Activated naive CD4-positive, alpha-beta T cell treated with anti-CD3 and anti-CD28 coated beads for 36 hours (primary cell): ENCODE measurements at regions not wholly inside any gene's neighbourhood (a gene's known extent, or its start where the extent isn't known, plus 50 kb on each side); places are given as distances from the start of the nearest gene placed in this dataset.

Experiments
- CTCF ChIA-PET: fragments of 350-600 bp; sonication (Branson Sonifier 250); formaldehyde crosslinking; loops from one replicate; lab custom pipeline; 2021; ENCODE audit warnings: antibody characterized with exemption; lab: Charles Lee
- DNase-seq: peaks from one replicate; pipeline ENCODE4 v3.0.0-alpha.2; 2020
- H3K27ac Mint-ChIP-seq: one replicate; pipeline ENCODE4 v1.8.0; 2021; ENCODE audit warnings: mild to moderate bottlenecking, mixed read lengths
- H3K27me3 Mint-ChIP-seq: one replicate; pipeline ENCODE4 v1.8.0; 2021; ENCODE audit warnings: low read depth, mixed read lengths
- H3K36me3 Mint-ChIP-seq: one replicate; pipeline ENCODE4 v1.8.0; 2021; ENCODE audit warnings: low read depth, mixed read lengths
- H3K4me1 Mint-ChIP-seq: one replicate; pipeline ENCODE4 v1.8.0; 2021; ENCODE audit warnings: low read depth, mixed read lengths
- H3K4me3 Mint-ChIP-seq: one replicate; pipeline ENCODE4 v1.8.0; 2021; ENCODE audit warnings: mild to moderate bottlenecking, moderate library complexity, mixed read lengths
- H3K9me3 Mint-ChIP-seq: one replicate; pipeline ENCODE4 v1.8.0; 2021; ENCODE audit warnings: mixed read lengths
- intact Hi-C: fragments of 100-400 bp; cut with micrococcal nuclease; formaldehyde crosslinking; loops from one replicate; pipeline ENCODE4 v1.15.1; 2023

DNA sequence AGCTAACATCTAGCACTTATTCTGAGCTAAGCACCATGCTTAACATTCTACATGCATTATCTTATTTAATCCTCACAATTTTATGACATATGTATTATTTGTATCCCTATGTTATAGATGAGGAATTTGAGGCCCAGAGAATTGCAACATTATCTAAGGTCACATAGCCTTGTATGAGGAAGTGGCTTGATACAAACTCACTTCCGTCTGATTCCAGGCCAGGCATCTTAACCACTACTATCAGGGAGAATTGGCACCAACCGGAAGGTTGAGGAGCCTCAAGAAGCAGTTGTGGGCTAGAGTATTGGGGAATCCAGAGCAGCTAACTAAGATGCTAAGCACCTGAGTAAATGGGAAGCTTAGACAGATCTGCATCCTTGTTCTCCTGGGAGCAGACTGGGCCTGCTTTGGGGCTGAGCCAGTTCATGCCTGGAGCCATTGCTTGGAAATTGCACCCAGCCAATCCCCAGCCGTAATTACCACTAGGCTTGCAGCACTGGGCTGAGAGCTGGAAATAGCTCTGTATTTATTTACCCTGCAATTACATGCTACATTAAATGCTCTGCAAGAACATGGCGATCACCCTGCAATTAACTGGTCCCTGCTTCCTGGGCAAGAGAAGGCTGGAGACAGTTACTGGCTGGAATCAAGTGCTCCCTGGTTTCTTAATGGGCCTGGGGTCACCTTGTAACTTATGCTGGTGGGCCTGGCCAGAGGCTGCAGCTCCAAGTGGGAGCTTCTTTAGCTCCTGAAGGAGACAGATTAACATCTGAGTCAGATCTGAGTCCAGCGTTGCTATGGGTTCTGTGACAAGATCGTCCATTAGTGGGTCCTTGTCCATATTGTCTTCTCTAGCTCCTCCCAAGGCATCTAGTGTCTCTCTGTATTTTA is 273.1 kb upstream of the CCL2 start:
- Mint-ChIP-seq H3K27ac (no peak overlapping the region), H3K4me1 (no peaks in the 10 kb centered on the region), H3K4me3 (no peak overlapping the region), H3K36me3 (no peaks in the 10 kb centered on the region), H3K9me3 (no peaks in the 10 kb centered on the region), H3K27me3 (no peaks in the 10 kb centered on the region)
- no peak for DNase-seq
- intact Hi-C loops, result no loop called here
- CTCF ChIA-PET, result no interaction called here

DNA sequence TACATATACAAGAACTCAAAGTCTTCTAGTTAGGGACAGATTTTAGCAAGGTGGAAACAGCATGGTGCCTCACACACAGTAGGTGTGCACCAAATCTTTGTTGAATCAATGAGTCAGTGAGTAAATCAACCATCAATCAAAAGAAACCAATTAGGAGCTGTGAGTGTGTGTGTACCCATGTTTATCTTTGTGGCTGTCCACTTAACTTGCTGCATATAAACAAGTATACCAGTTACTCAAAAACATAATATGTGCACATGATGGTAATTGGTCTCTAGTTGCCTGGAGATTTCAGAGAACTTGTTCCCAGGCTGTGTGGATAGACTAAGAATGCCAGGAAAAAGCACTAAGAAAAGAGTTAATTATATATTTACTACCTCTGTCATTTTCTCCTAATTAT is 272.2 kb upstream of the CCL2 start:
- Mint-ChIP-seq H3K27me3 (no peaks in the 10 kb centered on the region), H3K36me3 (no peaks in the 10 kb centered on the region), H3K4me3 (no peak overlapping the region), H3K4me1 (no peaks in the 10 kb centered on the region), H3K27ac (no peak overlapping the region), H3K9me3 (no peaks in the 10 kb centered on the region)
- no peak for DNase-seq
- CTCF ChIA-PET, result no interaction called here
- intact Hi-C loops, result no loop called here

DNA sequence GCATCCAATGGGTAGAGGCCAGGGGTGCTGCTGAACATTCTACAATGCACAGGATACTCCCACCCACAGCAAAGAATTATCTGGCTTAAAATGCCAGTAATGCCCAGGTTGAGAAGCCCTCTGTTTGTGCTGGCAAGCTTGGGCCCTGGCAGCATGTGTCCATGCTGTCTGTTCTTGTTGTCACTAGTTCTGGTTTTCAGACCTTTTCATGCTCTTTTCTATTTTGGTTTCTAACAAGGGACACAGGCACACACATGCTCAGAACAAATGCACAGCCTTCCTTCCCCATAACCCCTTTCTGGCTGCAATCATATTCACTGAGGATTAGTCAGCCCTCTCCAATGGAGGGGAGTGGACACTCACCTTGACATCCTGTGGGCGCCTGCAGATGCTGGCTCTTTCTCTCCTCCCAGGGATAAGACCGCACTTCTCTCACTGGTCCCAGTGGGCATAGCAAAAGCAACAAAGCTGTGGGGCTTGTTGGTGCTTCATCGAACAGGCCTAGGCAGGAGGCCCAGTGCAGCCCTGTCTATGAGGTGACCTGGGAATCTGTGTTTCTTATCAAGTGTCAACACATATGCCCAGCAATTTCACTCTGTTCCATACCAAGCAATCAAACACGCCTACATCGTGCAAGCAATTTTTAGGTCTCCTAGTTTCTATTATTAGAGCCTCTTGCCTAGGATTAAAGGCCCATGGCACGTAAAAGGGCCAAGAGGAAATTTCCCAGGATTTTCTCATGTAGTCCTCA is 271.1 kb upstream of the CCL2 start:
- no peaks in the 10 kb centered on the region for H3K36me3 Mint-ChIP-seq
- H3K27ac Mint-ChIP-seq, result no peak overlapping the region
- intact Hi-C loops, result no loop called here
- H3K4me1 Mint-ChIP-seq, result no peaks in the 10 kb centered on the region
- H3K27me3 Mint-ChIP-seq, result peaks cover 5% of the 10 kb centered on the region
- DNase-seq, result no peak
- H3K4me3 Mint-ChIP-seq, result no peak overlapping the region
- CTCF ChIA-PET, result no interaction called here
- no peaks in the 10 kb centered on the region for H3K9me3 Mint-ChIP-seq

DNA sequence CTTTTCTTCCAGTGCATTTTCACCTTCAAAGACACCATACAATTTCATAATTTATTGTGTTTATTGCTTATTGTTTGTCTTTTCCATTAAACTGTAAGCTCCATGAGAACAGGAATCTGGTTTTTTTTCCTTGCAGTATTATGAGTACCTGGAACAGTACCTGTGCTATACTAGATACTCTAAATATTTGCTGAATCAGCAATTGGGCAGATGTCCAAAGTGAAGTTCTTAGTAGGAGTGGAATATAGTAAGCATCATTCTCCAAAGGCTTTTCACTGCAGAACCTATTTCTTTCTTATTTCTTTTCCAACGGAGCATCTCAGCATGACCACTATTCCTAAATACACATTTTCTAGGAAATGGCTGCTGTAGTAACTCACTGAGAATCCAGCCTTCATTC is 269.0 kb upstream of the CCL2 start:
- CTCF ChIA-PET, result no interaction called here
- Mint-ChIP-seq H3K27me3 (peaks cover 5% of the 10 kb centered on the region), H3K36me3 (no peaks in the 10 kb centered on the region), H3K4me3 (no peak overlapping the region), H3K27ac (no peak overlapping the region), H3K4me1 (no peaks in the 10 kb centered on the region), H3K9me3 (no peaks in the 10 kb centered on the region)
- intact Hi-C loops, result no loop called here
- DNase-seq, result no peak

DNA sequence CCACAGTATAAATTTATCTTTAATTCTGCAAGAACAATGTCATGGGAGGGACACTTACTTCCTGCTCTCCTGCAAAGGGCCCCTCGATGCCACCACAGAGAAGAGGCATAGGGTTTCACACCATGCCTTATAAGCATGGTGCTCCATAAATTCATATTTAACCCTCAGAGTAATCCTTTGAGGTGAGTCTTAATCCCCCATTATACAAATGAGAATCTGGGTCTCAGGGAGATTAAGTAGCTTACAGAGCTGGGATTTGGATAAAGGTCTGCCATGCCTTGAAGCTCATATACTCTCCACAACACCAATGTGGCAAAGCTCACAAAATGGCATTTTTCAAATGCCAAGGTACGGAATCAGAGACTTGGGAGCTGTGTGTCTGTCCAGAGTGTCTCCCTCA is 268.5 kb upstream of the CCL2 start:
- no peak overlapping the region for H3K4me3 Mint-ChIP-seq
- intact Hi-C loops, result no loop called here
- H3K4me1 Mint-ChIP-seq, result no peaks in the 10 kb centered on the region
- H3K27ac Mint-ChIP-seq, result no peak overlapping the region
- H3K9me3 Mint-ChIP-seq, result no peaks in the 10 kb centered on the region
- CTCF ChIA-PET, result no interaction called here
- H3K36me3 Mint-ChIP-seq, result no peaks in the 10 kb centered on the region
- DNase-seq, result no peak
- H3K27me3 Mint-ChIP-seq, result peaks cover 5% of the 10 kb centered on the region

DNA sequence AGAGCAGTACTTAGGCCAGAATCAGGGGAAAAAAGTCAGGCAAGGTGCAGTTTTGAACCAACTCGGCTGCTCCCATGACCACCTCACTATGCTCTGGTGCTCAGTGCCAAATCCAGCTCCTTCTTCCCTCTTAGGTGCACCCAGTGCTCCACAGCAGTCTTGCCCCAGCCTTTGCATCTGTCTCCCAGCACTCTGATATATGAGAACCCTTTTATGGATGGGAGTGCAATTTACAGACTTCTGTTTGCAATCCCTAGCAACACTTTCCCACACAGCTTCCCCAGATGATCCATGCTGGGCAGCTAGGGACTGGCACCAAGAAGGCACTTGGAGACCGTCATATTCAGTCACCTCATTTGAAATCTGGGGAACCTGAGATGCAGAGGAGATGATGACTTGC is 267.9 kb upstream of the CCL2 start:
- no peak overlapping the region for H3K27ac Mint-ChIP-seq
- no peaks in the 10 kb centered on the region for H3K4me1 Mint-ChIP-seq
- intact Hi-C loops, result no loop called here
- peaks cover 5% of the 10 kb centered on the region for H3K27me3 Mint-ChIP-seq
- H3K36me3 Mint-ChIP-seq, result no peaks in the 10 kb centered on the region
- no peaks in the 10 kb centered on the region for H3K9me3 Mint-ChIP-seq
- H3K4me3 Mint-ChIP-seq, result no peak overlapping the region
- CTCF ChIA-PET, result no interaction called here
- DNase-seq, result no peak

DNA sequence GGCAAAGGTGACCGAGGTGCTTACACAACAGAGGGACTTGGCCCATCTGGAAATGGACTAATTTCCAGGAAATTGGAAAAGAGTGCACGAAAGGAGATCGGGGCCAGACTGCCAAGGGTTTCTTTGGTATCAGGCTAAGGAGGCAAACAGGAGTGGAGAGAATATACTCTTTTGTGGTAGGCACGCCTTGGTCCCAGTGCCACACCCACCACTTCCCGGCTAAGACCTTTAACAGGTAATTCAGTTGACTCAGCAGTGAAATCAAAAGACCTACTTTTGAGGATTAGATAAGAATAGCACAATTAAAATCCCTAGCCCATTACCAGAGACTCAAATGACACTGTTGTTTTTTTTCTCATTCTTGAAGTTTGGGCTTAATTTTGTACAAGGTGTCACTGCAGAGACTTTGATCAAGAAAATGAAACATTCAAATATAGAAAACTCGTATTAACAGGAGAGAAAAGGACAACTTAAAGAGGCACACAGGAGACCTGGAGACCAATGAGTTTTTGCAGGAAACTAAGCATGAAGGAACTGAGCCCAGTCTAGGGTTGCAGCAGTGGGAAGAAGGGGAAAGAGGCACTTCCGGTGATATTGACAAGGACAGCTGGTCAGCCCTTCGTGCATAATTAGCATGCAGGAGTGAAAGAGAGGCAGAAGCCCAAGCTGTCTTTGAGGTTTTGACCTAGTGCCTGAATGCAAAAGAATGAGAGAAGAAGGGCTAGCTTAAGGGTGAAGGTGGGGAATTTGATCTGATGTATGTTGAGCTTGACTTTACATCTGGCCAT is 265.5 kb upstream of the CCL2 start:
- Mint-ChIP-seq H3K4me3 (no peak overlapping the region), H3K27me3 (peaks cover 5% of the 10 kb centered on the region), H3K4me1 (no peaks in the 10 kb centered on the region), H3K9me3 (no peaks in the 10 kb centered on the region), H3K36me3 (no peaks in the 10 kb centered on the region), H3K27ac (no peak overlapping the region)
- CTCF ChIA-PET, result no interaction called here
- DNase-seq, result no peak
- intact Hi-C loops, result no loop called here

DNA sequence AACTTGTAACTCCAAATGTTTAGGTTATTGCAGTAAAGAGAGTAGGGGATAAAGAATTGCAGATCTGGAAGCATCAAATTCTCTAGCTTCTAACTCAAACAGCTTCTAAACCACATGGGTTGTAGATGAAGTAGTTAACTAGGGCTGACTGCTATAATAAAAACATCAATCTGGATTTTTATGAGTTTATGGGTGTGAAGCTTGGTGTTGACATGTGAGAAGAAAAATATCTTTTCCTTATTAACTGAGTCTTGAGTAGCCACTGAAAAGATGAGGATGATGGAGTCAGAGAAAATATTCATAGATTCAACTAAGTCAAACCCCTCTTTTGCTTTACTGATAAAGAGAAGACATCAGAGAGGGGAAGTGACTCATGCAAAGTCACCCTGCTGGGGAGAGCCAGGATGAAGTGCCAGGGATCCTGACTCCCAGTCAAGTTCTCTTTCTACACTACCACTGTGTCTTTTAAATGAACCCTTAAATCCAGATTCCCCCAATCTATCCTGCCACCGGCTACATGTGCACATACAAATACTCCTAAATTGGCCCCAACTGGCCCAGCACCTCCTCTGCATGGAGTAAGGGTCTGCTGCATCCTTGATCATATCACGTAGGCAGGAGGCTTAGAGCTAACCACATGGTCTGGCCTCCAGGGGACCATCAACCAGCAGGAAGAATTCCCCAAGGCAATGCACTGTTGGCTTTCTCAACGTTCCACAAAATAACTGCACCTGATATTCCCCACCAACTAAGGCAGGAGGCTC is 264.0 kb upstream of the CCL2 start:
- intact Hi-C loops, result no loop called here
- H3K27ac Mint-ChIP-seq, result no peak overlapping the region
- DNase-seq, result no peak
- no peaks in the 10 kb centered on the region for H3K36me3 Mint-ChIP-seq
- CTCF ChIA-PET, result no interaction called here
- H3K4me3 Mint-ChIP-seq, result no peak overlapping the region
- H3K4me1 Mint-ChIP-seq, result no peaks in the 10 kb centered on the region
- peaks cover 1% of the 10 kb centered on the region for H3K9me3 Mint-ChIP-seq
- peaks cover 5% of the 10 kb centered on the region for H3K27me3 Mint-ChIP-seq

DNA sequence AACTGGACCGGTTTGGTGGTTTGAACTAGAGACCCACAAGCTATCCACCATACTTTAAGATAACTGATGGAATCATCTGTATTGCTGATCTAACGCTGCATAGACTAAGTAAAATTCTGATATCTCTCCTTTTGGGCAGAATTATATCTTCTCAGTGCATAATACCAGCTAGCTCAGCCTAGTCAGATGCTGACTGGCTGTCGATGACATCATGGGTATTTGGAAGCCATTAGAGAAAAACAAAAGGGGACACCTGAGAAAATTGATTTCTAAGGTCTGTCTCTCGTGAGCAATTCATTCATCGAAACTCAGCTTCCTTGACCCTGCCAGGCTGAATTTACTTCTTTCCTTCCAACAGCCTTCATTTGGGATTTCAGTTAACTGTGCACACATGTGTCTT is 263.0 kb upstream of the CCL2 start:
- CTCF ChIA-PET, result no interaction called here
- no peak for DNase-seq

DNA sequence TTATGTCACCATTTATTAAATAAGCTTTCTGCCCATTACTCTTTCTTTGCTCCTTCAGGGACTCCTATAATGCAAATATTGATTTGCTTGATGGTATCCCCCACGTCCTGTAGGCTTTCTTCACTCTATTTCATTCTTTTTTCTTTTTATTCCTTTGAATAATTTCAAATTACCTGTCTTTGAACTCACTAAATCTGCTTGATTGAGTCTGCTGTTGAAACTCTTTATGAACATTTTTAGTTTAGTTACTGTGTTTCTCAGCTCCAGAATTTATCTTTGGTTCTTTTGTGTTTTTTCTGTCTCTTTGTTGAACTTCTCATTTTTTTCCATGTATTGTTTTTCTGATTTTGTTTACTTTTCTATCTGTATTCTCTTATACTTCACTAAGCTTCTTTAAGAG is 254.4 kb upstream of the CCL2 start:
- CTCF ChIA-PET, result no interaction called here
- intact Hi-C loops, result no loop called here
- H3K4me3 Mint-ChIP-seq, result no peak overlapping the region
- no peaks in the 10 kb centered on the region for H3K4me1 Mint-ChIP-seq
- DNase-seq, result no peak
- peaks cover 15% of the 10 kb centered on the region for H3K9me3 Mint-ChIP-seq
- H3K27ac Mint-ChIP-seq, result no peak overlapping the region
- H3K27me3 Mint-ChIP-seq, result peaks cover 7% of the 10 kb centered on the region
- H3K36me3 Mint-ChIP-seq, result peaks cover 2% of the 10 kb centered on the region

More for the DNA sequence above, 263.0 kb upstream of the CCL2 start:
- no peaks in the 10 kb centered on the region for H3K4me1 Mint-ChIP-seq
- intact Hi-C loops, result no loop called here
- peaks cover 3% of the 10 kb centered on the region for H3K9me3 Mint-ChIP-seq
- H3K4me3 Mint-ChIP-seq, result no peak overlapping the region
- no peak overlapping the region for H3K27ac Mint-ChIP-seq
- H3K36me3 Mint-ChIP-seq, result no peaks in the 10 kb centered on the region
- H3K27me3 Mint-ChIP-seq, result peaks cover 5% of the 10 kb centered on the region

DNA sequence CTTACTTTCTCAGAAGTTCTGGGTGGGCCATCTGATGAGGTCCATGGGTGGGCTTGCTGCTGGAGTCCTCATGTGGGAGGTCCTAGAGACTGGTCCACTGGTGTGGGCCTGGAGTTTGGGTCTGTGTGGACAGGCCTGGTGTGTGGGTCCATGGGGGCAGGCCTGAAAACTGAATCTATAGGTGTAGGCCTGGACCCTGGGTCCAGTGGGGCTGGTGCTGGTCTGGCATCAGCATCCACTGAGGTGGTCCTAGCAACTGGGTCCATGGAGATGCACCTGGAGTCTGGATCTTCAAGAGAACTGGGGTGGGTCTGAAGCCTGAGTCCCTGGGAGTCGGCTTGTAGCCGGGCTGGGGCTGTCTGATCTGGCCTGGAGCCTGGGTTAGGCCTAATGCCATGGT is 253.8 kb upstream of the CCL2 start:
- Mint-ChIP-seq H3K27ac (no peak overlapping the region), H3K27me3 (peaks cover 11% of the 10 kb centered on the region), H3K4me1 (no peaks in the 10 kb centered on the region), H3K9me3 (peaks cover 12% of the 10 kb centered on the region), H3K36me3 (peaks cover 2% of the 10 kb centered on the region), H3K4me3 (no peak overlapping the region)
- CTCF ChIA-PET, result no interaction called here
- intact Hi-C loops, result no loop called here
- no peak for DNase-seq

DNA sequence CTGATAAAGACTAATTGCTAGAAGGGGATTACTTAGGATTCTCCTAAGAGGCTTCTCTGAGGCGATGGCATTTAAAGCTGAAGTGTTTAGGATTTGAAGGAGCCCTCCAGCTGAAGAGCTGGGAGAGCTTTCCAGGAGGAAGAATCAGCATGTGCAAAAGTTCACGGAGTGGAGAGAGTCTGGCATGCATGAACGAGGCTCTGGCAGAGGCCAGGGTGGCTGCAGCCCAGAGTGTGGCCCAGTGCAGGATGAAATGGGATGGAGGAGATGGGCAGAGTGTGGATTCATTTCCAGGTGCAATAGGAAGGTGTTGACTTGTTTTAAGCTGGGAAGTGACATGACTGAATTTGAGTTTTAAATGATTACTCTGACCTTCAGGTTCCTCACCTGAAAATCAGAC is 249.0 kb upstream of the CCL2 start:
- H3K4me1 Mint-ChIP-seq, result no peaks in the 10 kb centered on the region
- no peak for DNase-seq
- H3K27ac Mint-ChIP-seq, result no peak overlapping the region
- no peak overlapping the region for H3K4me3 Mint-ChIP-seq
- H3K9me3 Mint-ChIP-seq, result peaks cover 2% of the 10 kb centered on the region
- H3K27me3 Mint-ChIP-seq, result peaks cover 8% of the 10 kb centered on the region
- intact Hi-C loops, result no loop called here
- CTCF ChIA-PET, result no interaction called here
- H3K36me3 Mint-ChIP-seq, result no peaks in the 10 kb centered on the region
